HEK293 (cell line): ENCODE measurements at regions not wholly inside any gene's neighbourhood (a gene's known extent, or its start where the extent isn't known, plus 50 kb on each side); places are given as distances from the start of the nearest gene placed in this dataset.

ENCODE experiments used
- SCRT1 ChIP-seq: fragments of 450-650 bp; formaldehyde crosslinking; IDR thresholded peaks from 2 replicates; pipeline ENCODE4 v1.5.1; 2016; ENCODE audit warnings: missing biosample characterization, missing genetic modification characterization, borderline replicate concordance
- ZNF16 ChIP-seq: fragments of 450-650 bp; formaldehyde crosslinking; IDR thresholded peaks from 2 replicates; pipeline ENCODE4 v1.5.1; 2016; ENCODE audit warnings: low read depth, missing biosample characterization, missing genetic modification characterization
- ZNF660 ChIP-seq: fragments of 450-650 bp; IDR thresholded peaks from 2 replicates; pipeline ENCODE4 v1.5.1; 2018; ENCODE audit warnings: missing biosample characterization, mild to moderate bottlenecking, missing genetic modification characterization
- TF ChIP-seq, protein P1 (sequence below): fragments of 450-650 bp; formaldehyde crosslinking; IDR thresholded peaks from 2 replicates; pipeline ENCODE4 v1.5.1; 2016; ENCODE audit warnings: missing biosample characterization, missing genetic modification characterization

GRCh38 chr12:108021141-108021540 is 107.9 kb upstream of the WSCD2 start:
- TF ChIP-seq ZNF16, result no peak
- TF ChIP-seq, protein P1, sequence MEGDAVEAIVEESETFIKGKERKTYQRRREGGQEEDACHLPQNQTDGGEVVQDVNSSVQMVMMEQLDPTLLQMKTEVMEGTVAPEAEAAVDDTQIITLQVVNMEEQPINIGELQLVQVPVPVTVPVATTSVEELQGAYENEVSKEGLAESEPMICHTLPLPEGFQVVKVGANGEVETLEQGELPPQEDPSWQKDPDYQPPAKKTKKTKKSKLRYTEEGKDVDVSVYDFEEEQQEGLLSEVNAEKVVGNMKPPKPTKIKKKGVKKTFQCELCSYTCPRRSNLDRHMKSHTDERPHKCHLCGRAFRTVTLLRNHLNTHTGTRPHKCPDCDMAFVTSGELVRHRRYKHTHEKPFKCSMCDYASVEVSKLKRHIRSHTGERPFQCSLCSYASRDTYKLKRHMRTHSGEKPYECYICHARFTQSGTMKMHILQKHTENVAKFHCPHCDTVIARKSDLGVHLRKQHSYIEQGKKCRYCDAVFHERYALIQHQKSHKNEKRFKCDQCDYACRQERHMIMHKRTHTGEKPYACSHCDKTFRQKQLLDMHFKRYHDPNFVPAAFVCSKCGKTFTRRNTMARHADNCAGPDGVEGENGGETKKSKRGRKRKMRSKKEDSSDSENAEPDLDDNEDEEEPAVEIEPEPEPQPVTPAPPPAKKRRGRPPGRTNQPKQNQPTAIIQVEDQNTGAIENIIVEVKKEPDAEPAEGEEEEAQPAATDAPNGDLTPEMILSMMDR (tag by site-specific recombination), result no peak
- TF ChIP-seq ZNF660 (tag by site-specific recombination), result no peak
- TF ChIP-seq SCRT1 (tag by site-specific recombination), result no peak
